ENCODE measurements at regions not wholly inside any gene's neighbourhood (a gene's known extent, or its start where the extent isn't known, plus 50 kb on each side); places are given as distances from the start of the nearest gene placed in this dataset.

DNA sequence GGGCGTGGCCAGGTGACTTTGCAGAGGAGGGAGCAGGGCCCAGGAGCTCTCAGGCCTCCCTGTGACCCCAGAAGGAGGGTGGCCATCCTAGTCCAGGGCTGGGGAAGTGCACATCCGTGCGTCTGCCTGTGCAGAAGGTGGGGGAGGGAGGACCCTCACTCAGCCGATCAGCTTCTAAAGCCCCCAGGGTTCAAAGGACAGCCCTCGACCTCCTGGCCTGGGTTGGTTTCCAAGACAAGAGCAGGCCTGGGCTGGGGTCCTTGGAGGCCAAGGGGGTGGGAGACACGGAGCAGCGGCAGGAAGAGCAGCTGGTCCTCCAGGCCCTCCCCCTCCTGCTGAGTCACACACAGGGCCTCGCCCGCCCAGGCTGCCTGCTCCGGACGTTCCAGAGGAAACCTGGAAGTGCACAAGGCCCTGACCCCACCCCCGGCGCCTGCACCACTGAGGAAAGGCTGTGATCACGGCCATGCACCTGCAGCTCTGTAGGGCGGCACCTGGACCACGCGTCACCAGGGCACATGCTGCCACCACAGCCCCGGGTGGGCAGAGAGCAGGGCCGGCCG lies 67.1 kb upstream of the ZNF469 start:
- WGBS (ENCODE audit: insufficient coverage, low coverage, missing lambda C conversion rate) = 11% methylated on average over 20 of the region's 20 CpGs
- Histone ChIP-seq H3K4me2 (ENCODE audit: insufficient read depth, low read length) (peak overlapping the region; percentile 49), H3K9me3 (replicated peaks; ENCODE audit: control insufficient read depth, insufficient read depth, low read depth, low read length) (0 out of 2 replicates have a peak, but pooled peaks cover 2% of the 10 kb centered on the region), H3K4me1 (replicated peaks in 1 of 2; ENCODE audit: control insufficient read depth in 2 of 2, insufficient read depth in 2 of 2, low read length in 2 of 2) (peaks cover 10 to 48% of the 10 kb centered on the region in 2 experiments; a peak in 4 of 5 replicates), H4K20me1 (replicated peaks; ENCODE audit: control insufficient read depth, insufficient read depth, low read length) (no peaks in the 10 kb centered on the region), H3K79me2 (ENCODE audit: control insufficient read depth, insufficient read depth, low read length) (no peaks in the 10 kb centered on the region), H3K9me1 (ENCODE audit: control insufficient read depth, insufficient read depth, low read length) (no peaks in the 10 kb centered on the region), H3K27ac (ENCODE audit: extremely low read depth, low read depth, low read length) (no peak overlapping the region), H2AFZ (ENCODE audit: low read depth, low read length) (peak overlapping the region; percentile 68; the same call in 1 of the 2 replicates), H3K4me3 (no peak overlapping the region), H3K9ac (ENCODE audit: insufficient read depth in 1 of 2, low read depth in 2 of 2, low read length in 2 of 2) (peak overlapping the region in 1 of 2 experiments; percentile 68; a peak in 2 of 4 replicates), H3K27me3 (ENCODE audit: control insufficient read depth in 2 of 2, insufficient read depth in 2 of 2, low read length in 2 of 2) (no peaks in the 10 kb centered on the region), H3K36me3 (ENCODE audit: control insufficient read depth, insufficient read depth, low read length) (no peaks in the 10 kb centered on the region)
- BruUV-seq (replicated peaks) = no TSS peak
- POLR2A ChIA-PET = interaction anchor here (0.5 to 1.0 kb wide), 2 partner anchors 14 to 308 kb away, joined by 3 read pairs; no protein-coding TSS in a partner anchor
- CTCF ChIA-PET (ENCODE audit: low intra/inter-chr PET ratio) = no interaction called here
- FAIRE-seq (peak; percentile 71), ATAC-seq (peak; percentile 80), DNase-seq (ENCODE audit: extremely low read depth in 1 of 4, low spot score in 3 of 4) (peak; percentile 52 to 71 (median 66))
- in situ Hi-C loops (cut with MboI) (no loop called here), intact Hi-C loops (cut with micrococcal nuclease) (no loop called here)
- TF ChIP-seq, protein P1, sequence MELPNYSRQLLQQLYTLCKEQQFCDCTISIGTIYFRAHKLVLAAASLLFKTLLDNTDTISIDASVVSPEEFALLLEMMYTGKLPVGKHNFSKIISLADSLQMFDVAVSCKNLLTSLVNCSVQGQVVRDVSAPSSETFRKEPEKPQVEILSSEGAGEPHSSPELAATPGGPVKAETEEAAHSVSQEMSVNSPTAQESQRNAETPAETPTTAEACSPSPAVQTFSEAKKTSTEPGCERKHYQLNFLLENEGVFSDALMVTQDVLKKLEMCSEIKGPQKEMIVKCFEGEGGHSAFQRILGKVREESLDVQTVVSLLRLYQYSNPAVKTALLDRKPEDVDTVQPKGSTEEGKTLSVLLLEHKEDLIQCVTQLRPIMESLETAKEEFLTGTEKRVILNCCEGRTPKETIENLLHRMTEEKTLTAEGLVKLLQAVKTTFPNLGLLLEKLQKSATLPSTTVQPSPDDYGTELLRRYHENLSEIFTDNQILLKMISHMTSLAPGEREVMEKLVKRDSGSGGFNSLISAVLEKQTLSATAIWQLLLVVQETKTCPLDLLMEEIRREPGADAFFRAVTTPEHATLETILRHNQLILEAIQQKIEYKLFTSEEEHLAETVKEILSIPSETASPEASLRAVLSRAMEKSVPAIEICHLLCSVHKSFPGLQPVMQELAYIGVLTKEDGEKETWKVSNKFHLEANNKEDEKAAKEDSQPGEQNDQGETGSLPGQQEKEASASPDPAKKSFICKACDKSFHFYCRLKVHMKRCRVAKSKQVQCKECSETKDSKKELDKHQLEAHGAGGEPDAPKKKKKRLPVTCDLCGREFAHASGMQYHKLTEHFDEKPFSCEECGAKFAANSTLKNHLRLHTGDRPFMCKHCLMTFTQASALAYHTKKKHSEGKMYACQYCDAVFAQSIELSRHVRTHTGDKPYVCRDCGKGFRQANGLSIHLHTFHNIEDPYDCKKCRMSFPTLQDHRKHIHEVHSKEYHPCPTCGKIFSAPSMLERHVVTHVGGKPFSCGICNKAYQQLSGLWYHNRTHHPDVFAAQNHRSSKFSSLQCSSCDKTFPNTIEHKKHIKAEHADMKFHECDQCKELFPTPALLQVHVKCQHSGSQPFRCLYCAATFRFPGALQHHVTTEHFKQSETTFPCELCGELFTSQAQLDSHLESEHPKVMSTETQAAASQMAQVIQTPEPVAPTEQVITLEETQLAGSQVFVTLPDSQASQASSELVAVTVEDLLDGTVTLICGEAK (IDR thresholded peaks at IDR 0.05) = 0 out of 2 replicates have a peak, but pooled peaks have one; percentile 50
- TF ChIP-seq, protein P1 (CRISPR knock-in tag; IDR thresholded peaks at IDR 0.05) = no peak
- TF ChIP-seq, protein P2, sequence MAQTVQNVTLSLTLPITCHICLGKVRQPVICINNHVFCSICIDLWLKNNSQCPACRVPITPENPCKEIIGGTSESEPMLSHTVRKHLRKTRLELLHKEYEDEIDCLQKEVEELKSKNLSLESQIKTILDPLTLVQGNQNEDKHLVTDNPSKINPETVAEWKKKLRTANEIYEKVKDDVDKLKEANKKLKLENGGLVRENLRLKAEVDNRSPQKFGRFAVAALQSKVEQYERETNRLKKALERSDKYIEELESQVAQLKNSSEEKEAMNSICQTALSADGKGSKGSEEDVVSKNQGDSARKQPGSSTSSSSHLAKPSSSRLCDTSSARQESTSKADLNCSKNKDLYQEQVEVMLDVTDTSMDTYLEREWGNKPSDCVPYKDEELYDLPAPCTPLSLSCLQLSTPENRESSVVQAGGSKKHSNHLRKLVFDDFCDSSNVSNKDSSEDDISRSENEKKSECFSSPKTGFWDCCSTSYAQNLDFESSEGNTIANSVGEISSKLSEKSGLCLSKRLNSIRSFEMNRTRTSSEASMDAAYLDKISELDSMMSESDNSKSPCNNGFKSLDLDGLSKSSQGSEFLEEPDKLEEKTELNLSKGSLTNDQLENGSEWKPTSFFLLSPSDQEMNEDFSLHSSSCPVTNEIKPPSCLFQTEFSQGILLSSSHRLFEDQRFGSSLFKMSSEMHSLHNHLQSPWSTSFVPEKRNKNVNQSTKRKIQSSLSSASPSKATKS (CRISPR knock-in tag; IDR thresholded peaks at IDR 0.05) = no peak
- TF ChIP-seq ATF1 (CRISPR knock-in tag; IDR thresholded peaks at IDR 0.05) (no peak), ATF1 (tag; IDR thresholded peaks at IDR 0.05) (0 out of 2 replicates have a peak, but pooled peaks have one; percentile 23), WHSC1 (IDR thresholded peaks at IDR 0.05; ENCODE audit: low read length) (no peak)

Data from K562 (cell line).